Hepatocyte (in vitro differentiated cells): ENCODE measurements at regions not wholly inside any gene's neighbourhood (a gene's known extent, or its start where the extent isn't known, plus 50 kb on each side); places are given as distances from the start of the nearest gene placed in this dataset.

Source experiments
- EZH2 ChIP-seq: fragments of 200-600 bp; sonication (generic); IDR thresholded peaks from 2 replicates; pipeline ENCODE4 v1.6.1; 2016; ENCODE audit warnings: antibody characterized with exemption, mild to moderate bottlenecking, borderline replicate concordance
- TF ChIP-seq, protein P1 (sequence below): fragments of 200-600 bp; sonication (generic); IDR thresholded peaks from 2 replicates; pipeline ENCODE4 v1.5.1; 2016; ENCODE audit warnings: antibody characterized with exemption, mild to moderate bottlenecking; ENCODE audit not compliant: poor library complexity

DNA sequence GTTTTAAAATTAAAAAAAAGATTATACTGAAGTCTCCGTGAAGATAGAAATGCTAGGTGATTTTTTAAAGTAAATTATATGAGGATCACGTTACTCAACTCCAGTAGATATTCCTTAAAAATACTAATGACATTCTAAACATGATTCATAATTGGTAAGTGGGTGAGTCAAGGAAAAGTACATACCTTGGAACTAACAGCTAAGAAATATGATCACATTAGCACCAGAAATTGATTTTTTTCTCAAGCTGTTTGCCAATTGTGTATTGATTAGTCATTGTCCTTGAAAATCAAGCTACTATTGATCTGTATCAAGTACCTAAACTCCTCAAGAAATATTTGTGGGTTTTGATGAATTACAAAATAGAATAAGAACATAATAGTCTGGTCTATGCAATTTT lies 362.6 kb upstream of the PPP1R2C start:
- no peak for TF ChIP-seq EZH2
- TF ChIP-seq, protein P1, sequence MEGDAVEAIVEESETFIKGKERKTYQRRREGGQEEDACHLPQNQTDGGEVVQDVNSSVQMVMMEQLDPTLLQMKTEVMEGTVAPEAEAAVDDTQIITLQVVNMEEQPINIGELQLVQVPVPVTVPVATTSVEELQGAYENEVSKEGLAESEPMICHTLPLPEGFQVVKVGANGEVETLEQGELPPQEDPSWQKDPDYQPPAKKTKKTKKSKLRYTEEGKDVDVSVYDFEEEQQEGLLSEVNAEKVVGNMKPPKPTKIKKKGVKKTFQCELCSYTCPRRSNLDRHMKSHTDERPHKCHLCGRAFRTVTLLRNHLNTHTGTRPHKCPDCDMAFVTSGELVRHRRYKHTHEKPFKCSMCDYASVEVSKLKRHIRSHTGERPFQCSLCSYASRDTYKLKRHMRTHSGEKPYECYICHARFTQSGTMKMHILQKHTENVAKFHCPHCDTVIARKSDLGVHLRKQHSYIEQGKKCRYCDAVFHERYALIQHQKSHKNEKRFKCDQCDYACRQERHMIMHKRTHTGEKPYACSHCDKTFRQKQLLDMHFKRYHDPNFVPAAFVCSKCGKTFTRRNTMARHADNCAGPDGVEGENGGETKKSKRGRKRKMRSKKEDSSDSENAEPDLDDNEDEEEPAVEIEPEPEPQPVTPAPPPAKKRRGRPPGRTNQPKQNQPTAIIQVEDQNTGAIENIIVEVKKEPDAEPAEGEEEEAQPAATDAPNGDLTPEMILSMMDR: no peak
